ENCODE measurements at regions not wholly inside any gene's neighbourhood (a gene's known extent, or its start where the extent isn't known, plus 50 kb on each side); places are given as distances from the start of the nearest gene placed in this dataset.

DNA sequence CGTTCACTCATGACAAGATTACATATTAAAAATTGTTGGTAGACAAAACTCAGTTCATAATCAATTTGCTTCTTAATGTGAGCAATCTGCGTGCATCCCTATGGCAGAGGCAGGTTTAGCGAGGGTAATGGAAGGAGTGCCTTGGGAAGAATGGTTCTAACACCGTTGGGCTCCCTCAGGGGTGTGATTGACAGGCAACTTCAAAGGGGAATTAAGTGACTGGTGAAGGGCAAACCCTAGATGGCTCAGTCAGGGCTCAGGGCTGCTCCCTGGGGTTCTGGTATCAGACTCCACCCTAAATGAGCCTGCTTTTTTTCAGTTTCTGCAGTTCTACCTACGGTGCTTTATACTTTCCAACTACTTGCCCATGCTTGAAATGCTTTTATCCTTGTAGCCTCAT lies 419.5 kb upstream of the CELF4 start:
- no peak for DNase-seq

DNA sequence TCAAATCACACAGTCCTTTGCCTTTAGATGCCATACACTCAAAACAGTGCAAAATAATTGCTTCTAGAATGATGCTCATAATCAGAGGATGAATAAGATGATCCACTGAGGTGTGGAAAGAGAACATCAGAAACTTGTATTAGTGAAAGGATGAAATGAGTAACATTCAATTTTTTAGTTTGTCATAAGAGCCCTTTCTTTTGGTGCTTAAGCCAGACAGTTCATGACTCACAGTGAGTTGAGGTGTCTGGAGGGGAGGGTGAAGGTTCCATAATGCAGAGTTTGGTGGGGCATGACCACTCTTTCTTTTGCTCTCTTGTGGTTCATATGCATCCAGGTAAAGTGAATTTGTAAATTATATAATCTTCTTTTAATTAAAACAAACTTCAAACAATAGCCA lies 415.0 kb upstream of the CELF4 start:
- DNase-seq: no peak

DNA sequence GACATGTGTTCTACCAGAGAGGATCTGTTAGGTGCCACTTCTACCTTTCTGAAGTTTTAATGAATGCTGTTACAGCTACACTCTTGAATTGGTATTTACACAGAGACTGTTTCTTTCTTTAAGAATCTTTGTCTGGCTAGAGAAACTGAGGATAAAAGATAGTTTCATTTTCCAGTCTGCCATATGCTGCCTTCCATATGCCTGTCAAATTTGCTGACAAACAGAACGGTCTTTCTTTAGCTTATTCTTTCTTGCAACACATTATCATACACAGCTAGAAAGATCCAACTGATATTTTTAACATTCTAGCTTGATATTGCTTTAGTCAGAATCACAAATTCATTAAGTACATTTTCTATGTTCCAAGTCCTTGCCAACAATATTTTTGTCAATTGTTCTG lies 409.8 kb upstream of the CELF4 start:
- no peak for DNase-seq

DNA sequence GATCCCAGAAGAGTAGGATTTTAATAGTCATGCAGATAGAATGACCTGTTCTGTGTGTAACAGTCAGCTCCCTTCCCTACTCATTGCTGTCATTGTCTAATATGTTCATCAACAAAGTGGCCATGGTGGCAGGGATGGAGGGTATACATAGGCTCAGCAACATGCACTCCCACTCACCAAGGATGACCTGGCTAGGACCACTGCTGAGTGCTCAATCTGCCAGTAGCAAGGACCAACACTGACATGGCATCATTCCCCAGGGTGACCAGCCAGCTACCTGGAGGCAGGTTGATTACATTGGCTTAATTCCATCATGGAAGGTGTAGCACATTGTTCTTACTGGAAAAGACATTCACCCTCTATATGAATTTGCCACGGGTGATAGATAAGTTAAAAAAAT lies 401.7 kb upstream of the CELF4 start:
- DNase-seq: no peak

DNA sequence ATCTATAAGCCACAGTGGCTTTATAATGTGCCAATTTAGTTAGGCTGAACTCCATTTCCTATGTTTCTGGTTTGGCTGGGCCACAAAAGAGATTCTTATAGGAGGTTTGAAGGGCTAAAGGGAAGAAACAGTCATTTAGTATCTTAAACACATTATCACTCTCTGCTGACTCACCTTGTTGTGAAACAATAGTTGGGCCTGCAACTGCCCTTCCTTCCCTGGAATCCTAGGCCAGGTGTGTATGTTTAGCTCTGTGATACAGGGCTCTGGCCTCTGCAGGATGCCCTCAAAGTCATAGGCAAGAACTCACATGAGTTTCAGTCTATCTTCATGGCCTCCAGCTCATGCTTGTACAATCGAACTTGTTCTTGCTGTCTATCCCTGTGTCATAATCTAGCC lies 400.0 kb upstream of the CELF4 start:
- no peak for DNase-seq

DNA sequence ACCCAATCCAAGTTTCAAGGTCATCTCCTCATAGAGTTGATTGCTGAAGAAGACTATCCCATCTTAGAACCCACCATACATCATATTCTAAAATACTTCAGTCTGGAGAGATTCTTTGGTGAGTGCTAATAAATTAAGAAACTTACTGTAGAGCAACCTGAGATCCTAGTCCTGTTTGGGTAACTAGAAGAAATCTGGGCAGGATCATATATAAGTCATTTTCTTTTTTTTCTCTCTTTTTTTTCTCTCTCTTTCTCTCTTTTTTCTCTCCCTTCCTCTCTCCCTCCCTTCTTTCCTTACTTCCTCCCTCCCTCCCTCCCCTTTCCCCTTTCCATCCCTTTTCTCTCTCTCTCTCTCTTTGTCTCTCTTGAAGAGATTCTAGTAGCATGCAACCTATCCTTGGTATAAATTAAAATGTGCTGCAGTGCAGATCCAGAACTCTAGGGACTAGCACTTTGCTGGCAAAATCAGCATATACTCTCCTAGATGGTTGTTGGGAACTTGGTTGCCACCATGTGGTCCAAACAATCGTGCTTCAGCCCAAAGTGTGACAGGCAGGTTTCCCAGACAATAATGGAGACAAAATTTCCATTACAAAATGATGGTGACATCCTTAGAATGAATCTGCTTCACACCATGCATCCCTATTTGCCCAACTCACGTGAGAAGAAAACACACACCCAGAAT lies 399.4 kb upstream of the CELF4 start:
- no peak for DNase-seq

DNA sequence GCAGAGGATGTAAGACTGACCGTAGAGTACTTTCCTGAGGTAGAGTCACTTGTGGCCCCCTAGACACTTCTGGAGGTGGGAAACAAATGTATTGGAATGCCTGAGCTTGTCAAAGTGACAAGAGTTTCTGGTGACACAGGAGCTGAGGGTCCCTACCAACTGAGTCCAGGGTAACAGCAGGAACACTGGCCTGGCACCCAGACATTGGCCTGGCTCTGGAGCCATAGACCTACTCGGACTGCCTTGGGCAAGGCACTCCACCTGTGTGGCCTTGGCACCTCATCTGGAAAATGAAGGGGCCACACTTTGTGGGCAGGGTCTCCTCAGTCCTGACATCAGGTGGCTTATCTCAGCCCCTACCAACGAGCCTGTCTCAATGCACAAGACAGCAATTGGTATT lies 398.2 kb upstream of the CELF4 start:
- DNase-seq: no peak

DNA sequence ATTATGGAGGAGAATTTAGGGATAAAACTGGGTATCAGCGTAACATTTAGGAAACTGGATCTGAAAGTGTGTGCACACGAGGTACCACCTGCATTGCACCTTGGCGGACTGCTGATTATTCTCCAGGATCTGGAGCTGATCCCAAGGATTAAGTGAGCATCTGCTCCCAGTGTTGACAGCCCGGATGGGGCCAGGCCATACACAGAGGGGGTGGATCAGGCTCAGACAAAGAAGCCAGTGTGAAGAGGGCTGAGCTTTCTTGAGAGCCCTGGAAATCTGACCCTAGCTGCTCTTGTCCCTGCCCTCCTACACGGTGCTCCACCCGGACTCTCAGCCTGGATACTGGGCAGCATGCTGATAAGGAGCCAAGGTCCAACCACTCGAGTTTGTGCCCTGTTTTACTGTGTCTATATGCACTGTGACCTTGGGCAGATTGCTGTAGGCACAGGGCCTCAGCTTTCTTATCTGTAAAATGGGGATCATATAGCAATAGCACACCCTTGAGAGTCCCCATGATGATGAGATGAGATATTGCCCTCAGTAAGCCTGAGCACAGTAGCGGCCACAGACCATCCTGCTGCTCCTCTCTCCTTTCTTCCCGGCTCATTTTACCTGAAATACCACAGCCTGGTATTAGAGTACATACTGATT lies 396.8 kb upstream of the CELF4 start:
- no peak for DNase-seq

DNA sequence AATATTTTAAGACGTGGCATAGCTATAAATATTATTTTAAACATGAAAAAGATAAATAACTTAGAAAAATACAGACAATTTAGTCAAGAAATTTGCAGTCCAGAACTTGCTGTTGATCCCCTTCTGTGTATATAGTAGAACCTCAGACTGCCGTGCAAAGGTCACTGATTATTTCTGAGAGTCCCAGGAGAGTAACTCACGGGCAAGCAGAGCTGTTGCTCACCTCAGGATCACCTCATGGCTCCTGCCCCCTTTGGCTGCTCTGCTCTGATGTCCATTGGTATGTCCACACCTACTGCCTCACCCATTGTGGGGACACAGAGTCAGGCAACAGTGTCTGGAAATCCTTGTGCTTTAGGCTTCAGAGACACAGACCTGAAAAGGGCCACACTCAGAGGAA lies 392.9 kb upstream of the CELF4 start:
- no peak for DNase-seq

DNA sequence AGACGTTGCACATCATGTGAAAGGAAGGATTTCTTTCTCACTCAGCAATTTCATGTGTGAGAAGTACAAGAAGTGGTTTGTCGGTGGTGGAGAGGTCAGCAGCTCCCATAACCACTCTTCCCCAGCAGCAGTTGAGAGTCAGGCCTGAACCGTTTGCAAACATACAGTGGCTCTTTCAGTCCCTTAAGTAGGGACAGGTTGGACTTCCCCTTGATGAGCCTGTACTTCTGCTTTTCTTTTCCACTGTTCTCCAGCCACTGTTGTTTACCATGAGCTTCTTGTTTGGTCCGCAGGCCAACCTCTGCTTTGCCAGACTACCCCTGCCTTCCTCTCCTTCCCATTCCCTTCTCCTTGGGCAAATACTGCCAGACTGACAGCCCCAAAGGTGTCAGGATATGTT lies 391.3 kb upstream of the CELF4 start:
- no peak for DNase-seq

DNA sequence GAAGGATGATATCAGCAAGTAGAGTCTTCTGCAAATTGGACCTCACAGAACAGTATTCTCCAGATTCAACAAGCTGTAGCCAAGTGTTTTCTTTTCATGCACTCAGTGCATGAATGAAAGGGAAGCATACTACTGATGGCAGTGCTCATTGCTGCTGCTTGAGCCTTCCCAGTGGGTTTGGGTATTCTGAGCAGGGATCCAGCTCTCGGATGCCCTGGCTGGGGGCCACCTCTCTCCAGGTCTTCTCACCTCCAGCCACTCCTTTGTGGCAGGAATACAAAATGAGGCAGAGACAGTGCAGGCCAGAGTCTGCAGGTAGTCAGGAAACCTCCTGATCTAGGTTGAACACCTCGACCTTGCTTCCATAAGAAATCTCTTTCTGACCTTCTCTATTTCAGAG lies 390.4 kb upstream of the CELF4 start:
- no peak for DNase-seq

DNA sequence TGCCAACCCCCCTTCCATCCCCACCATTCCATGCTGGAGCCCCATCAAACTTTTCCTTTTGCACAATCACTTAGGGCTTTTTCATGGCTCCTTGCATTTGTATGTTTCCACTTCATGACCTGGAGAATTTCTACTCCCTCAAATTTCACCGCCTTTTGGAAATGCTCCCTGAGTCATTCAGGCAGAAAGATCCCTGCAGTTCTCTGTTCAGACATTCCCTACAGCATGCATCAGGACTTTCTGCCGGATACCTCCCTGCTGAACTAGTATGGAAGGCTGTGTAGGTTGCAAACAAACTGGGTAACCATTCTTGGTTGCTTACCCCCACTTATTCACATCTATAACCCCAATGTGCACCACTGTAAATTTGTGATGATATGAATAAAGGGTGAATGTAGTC lies 389.6 kb upstream of the CELF4 start:
- no peak for DNase-seq

DNA sequence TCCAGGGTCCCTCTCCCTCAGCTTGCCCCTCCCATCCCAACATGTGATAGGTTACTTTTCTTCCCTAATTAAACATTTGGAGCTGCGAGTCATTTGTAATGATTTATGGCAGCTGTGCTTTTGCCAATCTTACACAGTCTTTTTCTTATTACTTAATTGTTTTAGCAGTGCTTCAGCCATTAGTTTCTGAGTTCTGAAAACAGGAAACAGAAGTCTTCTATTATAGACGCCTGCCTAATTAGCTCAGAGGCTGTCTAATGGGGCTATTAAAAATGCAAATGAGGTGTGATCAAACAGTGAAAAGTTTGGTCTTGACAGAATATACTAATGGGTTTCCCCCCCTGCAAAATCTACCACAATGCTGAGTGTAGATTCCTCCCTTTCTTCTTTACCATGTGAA lies 388.3 kb upstream of the CELF4 start:
- no peak for DNase-seq

DNA sequence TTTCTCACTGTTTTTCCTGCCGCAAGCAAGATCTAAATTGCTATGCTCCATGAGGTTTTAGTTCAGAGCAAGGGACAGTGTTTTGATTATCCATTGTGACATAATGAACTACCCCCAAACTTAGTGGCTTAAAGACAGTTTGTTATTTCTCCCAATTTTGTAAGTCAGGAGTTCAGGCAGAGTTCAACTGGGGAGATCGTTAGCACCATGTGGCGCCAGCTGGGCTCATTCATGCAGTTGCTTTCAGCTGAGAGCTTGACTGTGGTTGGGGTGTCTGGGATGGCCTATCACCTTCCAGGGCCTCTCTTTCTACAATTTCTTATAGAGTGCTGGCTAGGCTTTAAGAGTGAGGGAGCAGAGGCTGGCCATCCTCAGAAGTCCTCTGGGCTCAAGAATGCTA lies 382.9 kb upstream of the CELF4 start:
- no peak for DNase-seq

DNA sequence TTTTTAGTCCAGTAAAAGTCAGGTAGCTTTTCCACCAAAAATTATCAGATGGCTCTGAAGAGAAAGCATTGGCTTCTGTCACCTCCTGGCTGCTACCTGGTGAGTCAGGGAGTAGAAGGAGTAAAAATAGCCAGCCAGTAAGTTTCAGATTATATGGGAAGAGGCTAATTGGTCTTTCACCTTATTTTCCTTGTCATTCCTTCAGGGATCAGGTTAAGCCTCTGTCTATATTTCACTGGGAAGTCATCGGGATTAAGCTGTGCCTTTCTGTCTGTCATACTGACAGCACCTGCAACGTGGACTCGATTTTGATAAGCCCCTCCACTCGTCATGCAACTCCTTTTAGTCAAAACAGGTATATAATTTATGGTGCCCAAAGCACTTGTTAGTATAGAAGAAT lies 380.7 kb upstream of the CELF4 start:
- DNase-seq: no peak

DNA sequence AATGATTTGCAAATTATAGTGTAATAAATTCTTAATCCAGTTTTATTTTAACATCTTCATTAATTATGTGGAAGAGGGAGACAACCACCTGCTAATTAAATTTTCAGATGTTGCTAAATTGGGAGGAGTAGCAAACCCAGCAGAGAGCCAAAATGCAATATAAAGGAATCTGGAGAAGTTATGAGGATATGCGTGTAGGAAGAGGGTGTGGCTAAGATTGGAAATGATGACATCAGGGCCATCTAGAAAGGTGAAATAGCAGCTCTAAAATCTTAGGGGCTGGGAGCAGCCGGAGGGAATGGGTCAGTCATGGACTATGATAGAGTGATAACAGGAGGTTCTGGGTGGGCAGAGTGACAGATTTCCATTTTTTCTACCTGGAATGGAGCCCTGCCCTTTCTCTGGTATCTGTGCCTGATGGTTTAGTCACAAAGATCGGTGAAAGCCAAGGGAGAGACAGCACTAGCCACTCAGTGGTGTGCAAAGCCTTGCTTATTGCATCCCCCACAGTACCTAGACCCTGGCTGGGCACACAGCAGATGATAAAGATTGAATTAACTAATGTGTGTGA lies 379.2 kb upstream of the CELF4 start:
- no peak for DNase-seq

DNA sequence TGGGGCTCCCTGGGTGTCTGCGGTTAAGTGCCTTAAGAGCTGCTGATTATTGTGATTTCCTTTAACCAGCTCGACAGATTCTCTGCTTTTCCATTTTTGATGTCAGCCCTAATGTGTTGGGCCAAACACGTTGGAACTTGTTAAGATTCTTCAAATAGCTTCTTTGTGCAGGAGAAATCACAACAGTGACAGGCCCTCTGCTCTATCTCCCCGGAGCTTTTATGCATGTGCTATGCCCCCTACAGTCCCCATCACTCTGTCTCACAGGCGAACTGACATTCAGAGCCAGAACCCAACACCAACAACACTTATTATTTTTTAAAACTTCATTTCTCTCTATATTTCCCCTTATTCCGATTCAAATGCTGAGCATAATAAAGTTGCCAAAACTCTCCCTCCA lies 371.7 kb upstream of the CELF4 start:
- DNase-seq: no peak

DNA sequence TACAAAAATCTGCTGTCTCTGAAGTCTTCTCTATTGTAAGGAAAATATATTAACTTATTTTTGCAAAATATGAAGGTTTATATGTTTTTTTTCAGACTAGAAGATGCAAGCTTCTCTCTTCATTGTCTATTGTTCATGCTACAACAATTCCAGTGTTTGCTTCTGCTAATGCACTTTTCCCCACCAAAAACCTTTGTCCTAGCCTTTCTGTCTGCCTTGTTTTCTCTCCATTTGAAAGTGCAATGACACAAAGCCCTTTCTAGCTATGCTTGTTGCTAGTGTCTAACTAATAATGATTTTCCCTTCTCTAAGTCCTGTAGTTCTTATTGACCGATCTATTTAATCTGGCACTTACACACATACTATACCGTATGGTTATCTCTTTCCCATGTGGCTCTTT lies 369.5 kb upstream of the CELF4 start:
- no peak for DNase-seq

DNA sequence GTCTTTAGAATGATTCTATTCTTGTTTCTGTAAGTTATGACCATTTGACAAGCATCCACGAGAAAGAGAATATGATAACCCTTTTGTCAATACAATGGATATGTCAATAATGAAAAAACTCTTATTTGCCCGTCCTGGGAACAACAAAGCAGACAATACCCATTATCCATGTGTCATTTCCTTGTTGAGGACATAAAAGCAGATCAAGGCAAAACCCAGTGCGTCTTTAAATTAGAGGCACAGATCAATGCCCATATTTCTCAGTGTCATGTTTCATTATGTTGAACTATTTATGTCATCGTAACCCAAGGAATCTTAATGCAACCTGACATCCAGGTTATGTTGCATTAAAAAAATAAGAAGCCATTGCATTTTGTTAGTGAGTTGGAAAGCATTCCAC lies 365.0 kb upstream of the CELF4 start:
- no peak for DNase-seq

DNA sequence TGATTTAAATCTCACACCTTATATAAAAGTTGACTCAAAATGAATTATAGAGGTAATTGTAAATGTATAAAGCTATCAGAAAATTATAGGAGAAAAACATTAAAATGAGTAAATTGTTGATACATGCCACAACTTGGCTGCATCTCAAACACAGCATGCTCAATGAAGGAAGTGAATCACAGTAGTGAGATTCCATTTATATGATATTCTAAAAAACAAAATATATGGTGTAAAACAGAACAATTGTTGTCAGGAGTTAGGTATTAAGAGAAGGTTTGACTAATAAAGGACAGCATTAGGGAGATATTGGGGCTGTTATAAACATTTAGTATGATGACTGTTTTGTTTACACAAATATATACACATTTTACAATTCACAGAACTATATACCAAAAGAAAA lies 356.6 kb upstream of the CELF4 start:
- no peak for DNase-seq

DNA sequence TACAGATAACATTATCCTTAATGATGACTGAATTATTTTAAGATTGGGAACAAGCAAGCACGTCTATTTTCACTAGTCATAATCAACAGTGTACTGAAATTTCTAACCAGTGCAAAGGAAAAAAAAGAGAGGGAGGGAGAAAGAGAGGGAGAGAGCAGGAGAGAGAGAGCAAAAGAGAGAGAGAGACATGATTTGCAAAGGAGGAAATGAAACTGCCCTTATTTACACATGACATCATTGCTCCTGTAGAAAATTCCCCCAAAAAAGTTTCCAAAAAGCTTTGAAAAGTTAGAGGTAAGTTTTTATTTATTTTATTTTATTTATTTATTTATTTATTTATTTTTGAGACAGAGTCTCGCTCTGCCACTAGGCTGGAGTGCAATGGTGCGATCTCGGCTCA lies 355.3 kb upstream of the CELF4 start:
- no peak for DNase-seq

DNA sequence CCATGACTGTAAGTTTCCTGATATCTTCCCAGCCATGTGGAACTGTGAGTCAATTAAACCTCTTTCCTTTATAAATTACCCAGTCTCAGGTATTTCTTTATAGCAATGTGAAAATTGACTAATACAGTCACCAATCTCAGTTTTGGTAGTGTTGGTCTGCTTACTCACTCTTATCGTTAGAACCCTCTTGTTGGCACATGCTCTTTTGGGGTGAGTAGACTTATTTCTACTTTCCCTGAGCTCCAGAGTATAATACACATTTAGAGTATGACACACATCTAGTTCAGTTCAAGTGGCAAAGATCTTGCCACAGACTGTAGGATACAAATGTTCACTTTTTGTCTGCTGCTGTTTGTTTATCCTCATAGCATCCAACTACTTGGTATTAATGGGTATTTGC lies 347.5 kb upstream of the CELF4 start:
- no peak for DNase-seq

DNA sequence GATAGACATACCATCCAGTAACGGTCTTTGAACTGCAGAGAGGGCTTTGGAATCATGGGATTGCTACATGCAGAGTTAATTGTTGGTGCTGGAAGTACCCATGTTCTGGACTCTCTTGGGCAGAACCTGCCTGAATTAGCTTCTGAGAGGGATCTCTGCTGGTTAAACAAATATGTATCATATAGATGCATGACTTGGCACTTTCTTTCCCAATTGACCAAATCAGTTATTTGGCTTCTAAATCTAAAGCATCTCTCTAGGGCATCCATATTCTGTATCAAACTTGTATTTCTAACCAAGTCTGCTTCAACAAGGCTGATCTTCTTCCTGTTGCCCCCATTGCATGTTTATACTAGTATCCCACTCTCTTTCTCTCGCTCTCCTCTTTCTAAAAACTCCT lies 336.7 kb upstream of the CELF4 start:
- DNase-seq: no peak

DNA sequence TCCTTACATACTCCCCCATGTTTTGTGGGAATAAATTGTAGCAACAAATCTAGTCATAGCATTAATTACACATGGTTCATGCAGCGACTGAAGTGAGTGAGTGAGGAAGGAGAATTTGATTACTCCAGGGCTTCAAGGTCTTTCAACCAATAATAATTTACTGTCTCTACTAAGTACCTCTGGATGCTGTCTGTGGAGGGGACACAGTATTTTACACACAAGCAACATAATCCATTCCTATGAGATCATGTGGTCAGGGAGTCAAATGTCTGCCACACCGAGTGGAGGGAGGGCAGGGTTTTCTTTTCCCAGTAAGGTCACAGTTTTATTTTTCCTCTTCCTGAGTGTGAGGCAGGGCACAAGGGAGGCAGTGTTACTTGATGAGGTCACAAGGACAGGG lies 334.7 kb upstream of the CELF4 start:
- no peak for DNase-seq

DNA sequence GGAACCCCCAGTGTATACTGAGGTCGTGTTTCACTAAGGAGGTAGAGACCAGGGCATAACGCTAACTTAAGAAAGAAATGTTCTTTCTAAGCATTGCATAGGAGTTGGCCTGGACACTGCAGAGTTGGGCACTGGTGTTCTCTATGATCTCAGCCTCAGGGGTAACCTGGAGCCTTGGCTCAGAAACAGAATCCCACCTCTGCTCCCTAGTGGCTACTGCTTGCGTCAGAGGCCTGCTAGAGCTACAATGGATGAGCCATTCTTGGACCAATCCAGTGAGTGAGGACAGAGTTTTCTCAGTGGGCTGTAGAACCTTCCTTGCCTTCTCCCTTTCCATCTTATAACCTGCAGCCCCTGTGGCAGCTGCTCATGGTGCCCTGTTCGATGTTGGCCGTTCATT lies 324.4 kb upstream of the CELF4 start:
- DNase-seq: no peak

Data from T1000 (cell line).